ENCODE measurements at regions not wholly inside any gene's neighbourhood (a gene's known extent, or its start where the extent isn't known, plus 50 kb on each side); places are given as distances from the start of the nearest gene placed in this dataset.

- no peaks in the 10 kb centered on the region for H3K36me3 ChIP-seq (ENCODE audit: control insufficient read depth in 4 of 4, insufficient read depth in 4 of 4, low read length in 4 of 4)
- WGBS, 2 donors: 68 to 90% methylated on average over 6 of the region's 6 CpGs
- no peak overlapping the region for H3K9ac ChIP-seq (ENCODE audit: insufficient read depth in 1 of 2, low read length in 2 of 2)
- H3K4me3 ChIP-seq: no peak overlapping the region
- H3K4me1 ChIP-seq (ENCODE audit: control insufficient read depth in 5 of 5, insufficient read depth in 5 of 5, low read length in 5 of 5): peaks cover 0 to 29% (median 11%) of the 10 kb centered on the region in 5 donors
- ATAC-seq (ENCODE audit: insufficient read depth, low FRiP score) (no peak), DNase-seq (peak in 1 of 3 donors; percentile 12)
- H3K27me3 ChIP-seq (ENCODE audit: control insufficient read depth in 3 of 3, insufficient read depth in 3 of 3, low read length in 2 of 3): peaks cover 0 to 5% (median 0%) of the 10 kb centered on the region in 3 donors
- TF ChIP-seq CTCF (IDR thresholded peaks at IDR 0.05; ENCODE audit: control extremely low read depth, extremely low read depth): no peak
- H3K9me3 ChIP-seq (ENCODE audit: control insufficient read depth in 4 of 4, insufficient read depth in 3 of 4, low read length in 3 of 4): peaks cover 0 to 2% (median 0%) of the 10 kb centered on the region in 4 donors
- H3K27ac ChIP-seq (ENCODE audit: low read depth in 1 of 2, low read length in 1 of 2): no peak overlapping the region
Measured at GRCh38 chrX:68934922-68935321, 106.1 kb downstream of the EFNB1 start.

- no peak for TF ChIP-seq CTCF (IDR thresholded peaks at IDR 0.05; ENCODE audit: control extremely low read depth, extremely low read depth)
- Histone ChIP-seq H3K9ac (ENCODE audit: insufficient read depth in 1 of 2, low read length in 2 of 2) (no peak overlapping the region), H3K27ac (ENCODE audit: low read depth in 1 of 2, low read length in 1 of 2) (peak overlapping the region in 1 of 2 donors; percentile 17), H3K36me3 (ENCODE audit: control insufficient read depth in 4 of 4, insufficient read depth in 4 of 4, low read length in 4 of 4) (no peaks in the 10 kb centered on the region), H3K4me3 (no peak overlapping the region), H3K9me3 (ENCODE audit: control insufficient read depth in 4 of 4, insufficient read depth in 3 of 4, low read length in 3 of 4) (peaks cover 0 to 2% (median 0%) of the 10 kb centered on the region in 4 donors), H3K4me1 (ENCODE audit: control insufficient read depth in 5 of 5, insufficient read depth in 5 of 5, low read length in 5 of 5) (peaks cover 2 to 29% (median 8%) of the 10 kb centered on the region in 5 donors), H3K27me3 (ENCODE audit: control insufficient read depth in 3 of 3, insufficient read depth in 3 of 3, low read length in 2 of 3) (peaks cover 0 to 5% (median 0%) of the 10 kb centered on the region in 3 donors)
- 26 to 49% methylated on average over 3 of the region's 3 CpGs for WGBS, 2 donors
- DNase-seq: peak in 1 of 3 donors; percentile 2
- no peak for ATAC-seq (ENCODE audit: insufficient read depth, low FRiP score)
Measured at GRCh38 chrX:68934421-68934820, 105.6 kb downstream of the EFNB1 start.

GRCh38 chrX:68932611-68933010 is 103.8 kb downstream of the EFNB1 start:
- Histone ChIP-seq H3K27ac (ENCODE audit: low read depth in 1 of 2, low read length in 1 of 2) (peak overlapping the region in 1 of 2 donors; percentile 66), H3K4me3 (no peak overlapping the region), H3K9ac (ENCODE audit: insufficient read depth in 1 of 2, low read length in 2 of 2) (no peak overlapping the region), H3K9me3 (ENCODE audit: control insufficient read depth in 4 of 4, insufficient read depth in 3 of 4, low read length in 3 of 4) (peaks cover 0 to 2% (median 0%) of the 10 kb centered on the region in 4 donors), H3K4me1 (ENCODE audit: control insufficient read depth in 5 of 5, insufficient read depth in 5 of 5, low read length in 5 of 5) (peaks cover 2 to 36% (median 8%) of the 10 kb centered on the region in 5 donors), H3K36me3 (ENCODE audit: control insufficient read depth in 4 of 4, insufficient read depth in 4 of 4, low read length in 4 of 4) (no peaks in the 10 kb centered on the region), H3K27me3 (ENCODE audit: control insufficient read depth in 3 of 3, insufficient read depth in 3 of 3, low read length in 2 of 3) (peaks cover 0 to 4% (median 0%) of the 10 kb centered on the region in 3 donors)
- DNase-seq (peak; percentile 68 to 81 (median 80)), ATAC-seq (ENCODE audit: insufficient read depth, low FRiP score) (no peak)
- no peak for TF ChIP-seq CTCF (IDR thresholded peaks at IDR 0.05; ENCODE audit: control extremely low read depth, extremely low read depth)
- 61 to 64% methylated on average over 4 of the region's 4 CpGs for WGBS, 2 donors

- Histone ChIP-seq H3K9me3 (ENCODE audit: control insufficient read depth in 4 of 4, insufficient read depth in 3 of 4, low read length in 3 of 4) (peaks cover 0 to 2% (median 0%) of the 10 kb centered on the region in 4 donors), H3K27ac (ENCODE audit: low read depth in 1 of 2, low read length in 1 of 2) (peak overlapping the region; percentile 55 to 66), H3K9ac (ENCODE audit: insufficient read depth in 1 of 2, low read length in 2 of 2) (no peak overlapping the region), H3K4me3 (no peak overlapping the region), H3K36me3 (ENCODE audit: control insufficient read depth in 4 of 4, insufficient read depth in 4 of 4, low read length in 4 of 4) (no peaks in the 10 kb centered on the region), H3K27me3 (ENCODE audit: control insufficient read depth in 3 of 3, insufficient read depth in 3 of 3, low read length in 2 of 3) (no peaks in the 10 kb centered on the region), H3K4me1 (ENCODE audit: control insufficient read depth in 5 of 5, insufficient read depth in 5 of 5, low read length in 5 of 5) (peaks cover 2 to 33% (median 8%) of the 10 kb centered on the region in 5 donors)
- DNase-seq: peak in 1 of 3 donors; percentile 41
- no peak for TF ChIP-seq CTCF (IDR thresholded peaks at IDR 0.05; ENCODE audit: control extremely low read depth, extremely low read depth)
- peak; percentile 8 for ATAC-seq (ENCODE audit: insufficient read depth, low FRiP score)
- 45 to 71% methylated on average over 4 of the region's 4 CpGs for WGBS, 2 donors
Measured at GRCh38 chrX:68931345-68931744, 102.5 kb downstream of the EFNB1 start.
